ENCODE measurements at regions not wholly inside any gene's neighbourhood (a gene's known extent, or its start where the extent isn't known, plus 50 kb on each side); places are given as distances from the start of the nearest gene placed in this dataset.

GRCh38 chr1:228906223-228906860 is 171.1 kb downstream of the RHOU start:
- TF ChIP-seq CTCF (IDR thresholded peaks at IDR 0.05 in 4 of 5, conservative IDR thresholded peaks at IDR 0.05 in 1 of 5) (no peak), POLR2A (IDR thresholded peaks at IDR 0.05) (no peak)

Data from gastrocnemius medialis (tissue), 4 donors.